Loucy (cell line): ENCODE measurements at regions not wholly inside any gene's neighbourhood (a gene's known extent, or its start where the extent isn't known, plus 50 kb on each side); places are given as distances from the start of the nearest gene placed in this dataset.

ENCODE experiments used
- EZH2phosphoT487 ChIP-seq: fragments of 200-600 bp; IDR thresholded peaks from 2 replicates; pipeline ENCODE4 v1.6.1; 2018; ENCODE audit warnings: antibody characterized with exemption, mild to moderate bottlenecking, moderate library complexity, borderline replicate concordance
- TF ChIP-seq, protein P1 (sequence below): fragments of 200-600 bp; sonication (generic); conservative IDR thresholded peaks from 2 replicates; pipeline ENCODE4 v1.5.1; 2014; ENCODE audit warnings: mild to moderate bottlenecking, antibody characterized with exemption, low read length

DNA sequence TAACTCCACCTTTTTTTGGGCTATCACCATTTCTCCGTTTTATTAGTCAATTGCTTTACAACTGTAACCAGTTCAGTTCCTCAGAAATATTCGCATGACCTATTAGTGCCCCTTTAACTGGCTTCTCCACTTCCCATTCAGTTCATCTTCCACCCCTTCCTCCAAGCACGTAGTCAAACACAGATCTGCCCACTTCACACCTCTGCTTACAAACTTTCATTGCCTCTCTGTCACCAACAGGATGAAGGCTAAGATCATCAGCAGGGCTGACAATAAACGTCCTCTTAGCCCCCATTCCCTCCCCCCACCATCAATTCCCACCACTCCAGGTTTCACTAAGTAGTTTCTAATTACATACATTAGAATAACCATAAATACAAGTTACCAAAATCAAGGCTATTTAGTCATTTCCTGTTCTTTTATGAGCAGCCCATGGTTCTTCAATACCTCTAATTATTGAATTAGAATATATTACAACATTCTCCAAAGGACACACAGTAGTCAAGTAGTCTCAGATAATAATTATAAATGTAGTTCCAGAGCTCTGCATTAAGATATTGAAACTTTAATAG is 95.7 kb downstream of the SPRY2 start:
- TF ChIP-seq, protein P1, sequence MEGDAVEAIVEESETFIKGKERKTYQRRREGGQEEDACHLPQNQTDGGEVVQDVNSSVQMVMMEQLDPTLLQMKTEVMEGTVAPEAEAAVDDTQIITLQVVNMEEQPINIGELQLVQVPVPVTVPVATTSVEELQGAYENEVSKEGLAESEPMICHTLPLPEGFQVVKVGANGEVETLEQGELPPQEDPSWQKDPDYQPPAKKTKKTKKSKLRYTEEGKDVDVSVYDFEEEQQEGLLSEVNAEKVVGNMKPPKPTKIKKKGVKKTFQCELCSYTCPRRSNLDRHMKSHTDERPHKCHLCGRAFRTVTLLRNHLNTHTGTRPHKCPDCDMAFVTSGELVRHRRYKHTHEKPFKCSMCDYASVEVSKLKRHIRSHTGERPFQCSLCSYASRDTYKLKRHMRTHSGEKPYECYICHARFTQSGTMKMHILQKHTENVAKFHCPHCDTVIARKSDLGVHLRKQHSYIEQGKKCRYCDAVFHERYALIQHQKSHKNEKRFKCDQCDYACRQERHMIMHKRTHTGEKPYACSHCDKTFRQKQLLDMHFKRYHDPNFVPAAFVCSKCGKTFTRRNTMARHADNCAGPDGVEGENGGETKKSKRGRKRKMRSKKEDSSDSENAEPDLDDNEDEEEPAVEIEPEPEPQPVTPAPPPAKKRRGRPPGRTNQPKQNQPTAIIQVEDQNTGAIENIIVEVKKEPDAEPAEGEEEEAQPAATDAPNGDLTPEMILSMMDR = no peak
- TF ChIP-seq EZH2phosphoT487 = no peak
